OCI-LY3 (cell line): ENCODE measurements at regions not wholly inside any gene's neighbourhood (a gene's known extent, or its start where the extent isn't known, plus 50 kb on each side); places are given as distances from the start of the nearest gene placed in this dataset.

Experiments
- CTCF ChIP-seq: fragments of 200-600, 300-600 bp; sonication (generic); IDR thresholded peaks from 2 replicates; pipeline ENCODE4 v1.5.1; 2014; ENCODE audit warnings: antibody characterized with exemption, low read length, low read depth
- EZH2phosphoT487 ChIP-seq: fragments of 200-600 bp; shearing (Covaris generic); IDR thresholded peaks from 2 replicates; pipeline ENCODE4 v1.6.1; 2018; ENCODE audit warnings: antibody characterized with exemption, mixed run types, low read depth

GRCh38 chr14:105941226-105942166 is 415.1 kb downstream of the TMEM121 start:
- TF ChIP-seq CTCF (no peak), EZH2phosphoT487 (no peak)
